Mucosa of gallbladder (tissue), 1 donor: ENCODE measurements at regions not wholly inside any gene's neighbourhood (a gene's known extent, or its start where the extent isn't known, plus 50 kb on each side); places are given as distances from the start of the nearest gene placed in this dataset.

ENCODE experiments used
- DNase-seq: peaks from one replicate; pipeline ENCODE4 v3.0.0-alpha.2; 2020; ENCODE audit warnings: low spot score
- donor health status: DM: no; HTN: no; CAD: no.

DNA sequence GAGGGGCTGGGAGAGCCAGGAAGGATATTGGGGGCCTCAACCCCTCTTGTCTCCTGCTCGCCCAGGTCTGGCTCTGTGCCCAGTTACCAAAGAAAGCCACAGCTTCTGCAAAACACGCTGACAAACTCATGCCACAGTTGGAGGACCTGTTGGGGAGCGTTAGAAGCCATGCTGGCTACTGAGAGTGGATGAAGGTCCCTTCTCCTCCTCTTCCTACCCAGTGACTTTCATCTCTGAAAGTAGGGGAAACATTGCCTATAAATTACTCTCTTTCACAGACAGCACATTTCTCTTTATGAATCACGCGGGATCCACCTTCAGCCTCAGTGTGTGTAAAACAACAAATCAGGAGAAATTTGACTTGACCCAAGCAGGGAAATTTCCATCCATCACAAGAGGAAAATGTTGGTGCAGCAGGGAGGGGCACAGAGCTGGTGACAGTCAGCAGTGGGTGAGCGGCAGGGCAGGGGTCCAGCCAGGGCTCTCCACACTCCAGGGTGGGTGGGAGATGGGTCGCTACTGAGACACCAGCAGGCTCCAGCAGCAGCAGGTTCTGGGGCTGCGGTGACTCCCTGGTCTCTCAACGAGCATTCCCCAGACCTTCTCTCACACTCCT lies 181.9 kb downstream of the FGF18 start:
- DNase-seq, result no peak

DNA sequence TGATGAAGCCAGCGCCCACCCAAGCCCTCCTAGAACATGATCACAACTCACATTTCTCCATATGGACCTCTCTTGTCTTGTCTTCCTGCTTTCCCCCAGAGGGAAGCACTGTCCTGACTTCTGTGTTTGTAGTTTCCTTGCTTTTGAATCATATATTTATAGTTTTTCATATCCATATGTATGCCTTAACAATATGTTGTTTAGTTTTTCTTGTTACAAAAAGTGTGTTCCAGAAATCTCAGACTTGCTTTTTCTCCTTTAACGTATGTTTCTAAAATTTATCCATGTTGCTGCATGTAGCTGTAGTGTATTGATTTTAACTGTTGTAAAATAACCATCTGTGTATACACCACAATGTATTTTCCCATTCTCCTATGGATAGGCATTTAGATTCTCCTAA lies 182.0 kb upstream of the SMIM23 start:
- DNase-seq, result no peak

DNA sequence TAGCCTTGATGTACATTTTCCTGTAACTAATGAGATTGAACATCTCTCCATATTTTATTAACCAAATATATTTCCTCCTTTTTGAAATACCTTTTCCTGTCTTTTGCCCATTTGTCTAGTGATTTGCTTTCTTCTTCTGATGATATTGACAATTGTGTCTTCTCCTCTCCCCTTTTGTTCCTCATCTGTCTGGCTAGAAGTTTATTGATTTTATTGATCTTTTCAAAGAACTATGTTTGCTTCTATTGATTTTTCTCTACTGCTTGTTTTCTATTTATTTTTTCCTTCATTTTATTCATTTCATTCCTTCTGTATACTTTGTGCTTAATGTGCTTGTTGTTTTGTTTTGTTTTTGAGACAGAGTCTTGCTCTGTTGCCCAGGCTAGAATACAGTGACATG lies 181.4 kb upstream of the SMIM23 start:
- DNase-seq, result no peak

DNA sequence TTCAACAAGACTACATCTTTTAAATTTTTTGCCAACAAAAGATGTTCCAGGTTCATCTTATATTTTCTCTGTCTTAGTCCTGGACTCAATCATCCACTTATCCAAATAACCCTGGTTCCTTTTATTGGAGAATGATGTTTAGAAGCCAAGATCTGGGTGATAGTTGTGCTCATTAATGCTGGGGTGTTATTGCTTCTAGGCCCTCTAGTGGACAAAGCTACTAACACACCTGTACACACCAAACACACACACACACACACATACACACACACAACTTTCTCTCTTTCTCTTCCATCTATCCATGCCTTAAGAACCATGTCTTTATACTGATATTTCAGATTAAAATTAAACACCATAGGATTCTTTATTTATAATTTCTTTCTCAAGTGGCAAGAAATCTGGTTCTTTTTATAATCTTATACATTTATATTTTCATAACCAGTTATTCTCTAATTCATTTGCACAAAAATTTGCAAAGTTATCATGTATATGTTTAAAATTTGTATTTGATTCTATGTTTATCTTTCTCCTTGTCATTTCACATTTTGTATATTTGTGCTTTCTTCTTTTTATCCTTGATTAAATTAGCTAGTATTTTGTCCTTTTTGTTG lies 179.1 kb upstream of the SMIM23 start:
- DNase-seq, result no peak

DNA sequence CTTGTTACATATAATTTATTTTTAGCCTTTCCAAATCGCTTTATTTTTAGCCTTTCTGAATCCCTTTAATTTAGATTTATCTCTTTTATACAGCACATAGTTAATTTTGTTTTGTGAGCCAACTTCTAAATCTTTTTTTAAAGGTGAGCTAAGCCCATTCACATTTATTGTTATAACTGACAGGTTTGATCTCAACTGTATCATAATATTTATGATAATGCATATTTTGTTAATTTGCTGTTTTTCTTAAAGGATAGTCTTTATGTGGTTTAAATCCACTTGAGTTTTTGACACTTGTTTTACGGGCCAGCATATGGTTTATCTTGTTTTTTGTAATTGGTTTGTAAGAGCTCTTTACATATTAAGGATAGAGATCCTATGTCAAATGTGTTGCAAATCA lies 177.8 kb upstream of the SMIM23 start:
- DNase-seq, result no peak

DNA sequence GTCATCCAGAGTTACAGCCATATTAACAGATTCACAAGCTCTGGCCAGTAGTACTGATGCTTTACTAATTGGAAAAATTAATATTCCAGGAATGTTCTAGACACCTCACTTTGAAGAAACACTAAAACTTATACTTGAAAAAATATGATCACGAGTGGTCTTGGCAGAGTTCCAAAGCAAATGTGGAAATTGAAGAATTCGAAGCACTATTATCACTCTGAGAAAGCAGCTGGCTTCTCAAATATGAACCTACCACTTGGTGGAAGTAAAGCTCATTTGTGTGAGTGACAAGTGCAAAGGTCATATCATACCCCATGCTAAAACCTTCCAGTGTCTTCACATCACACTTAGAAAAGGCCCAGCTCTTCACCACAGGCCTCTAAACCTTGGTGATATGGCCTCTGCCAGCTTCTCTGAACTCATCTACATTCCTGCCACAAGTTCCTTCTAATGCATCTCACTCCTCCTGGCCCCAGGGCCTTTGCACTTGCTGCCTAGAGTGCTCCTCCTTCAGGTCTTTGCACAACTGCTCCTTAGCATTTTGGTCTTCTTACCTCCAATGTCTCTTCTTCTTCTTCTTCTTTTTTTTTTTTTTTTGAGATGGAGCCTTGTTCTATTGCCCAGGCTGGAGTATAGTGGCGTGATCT lies 175.7 kb upstream of the SMIM23 start:
- DNase-seq, result no peak

DNA sequence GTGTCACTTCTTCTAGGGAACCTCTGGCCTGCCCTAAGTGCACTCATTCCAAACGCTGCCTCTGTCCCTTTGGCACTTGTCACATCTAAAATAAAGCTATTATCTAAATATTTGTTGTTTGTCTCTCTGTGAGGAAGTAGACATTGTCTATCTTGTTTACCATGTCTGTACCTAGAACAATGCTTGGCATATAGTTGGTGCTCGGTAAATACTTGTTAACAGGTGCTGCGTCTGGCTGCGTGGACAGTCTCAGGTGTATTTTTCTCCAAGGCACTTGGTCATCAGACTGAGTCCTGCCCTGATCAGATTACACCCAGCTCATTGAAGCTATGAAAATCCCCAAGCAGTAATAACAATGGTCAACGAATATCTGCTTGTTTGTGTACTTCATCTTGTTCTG lies 174.9 kb upstream of the SMIM23 start:
- DNase-seq, result no peak

DNA sequence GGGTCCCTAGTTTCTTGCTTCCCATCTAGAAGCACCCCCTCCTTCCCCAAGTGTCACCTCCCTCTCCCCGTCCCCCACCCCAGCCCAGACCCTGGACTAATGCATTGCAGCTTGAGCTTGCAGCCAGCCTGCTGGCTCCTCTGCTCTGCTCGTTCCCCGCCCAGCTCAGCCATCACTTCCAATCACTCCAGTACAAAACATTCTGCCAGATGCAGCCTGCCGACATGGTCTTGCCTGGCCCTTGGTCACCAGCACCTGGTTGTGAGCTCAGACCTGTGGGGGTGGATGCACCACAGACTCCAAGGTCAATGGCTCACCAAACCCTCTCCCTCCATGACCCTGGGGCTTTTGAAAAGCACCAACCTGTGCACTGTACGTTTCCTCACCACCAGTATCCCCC lies 172.9 kb upstream of the SMIM23 start:
- DNase-seq, result no peak

DNA sequence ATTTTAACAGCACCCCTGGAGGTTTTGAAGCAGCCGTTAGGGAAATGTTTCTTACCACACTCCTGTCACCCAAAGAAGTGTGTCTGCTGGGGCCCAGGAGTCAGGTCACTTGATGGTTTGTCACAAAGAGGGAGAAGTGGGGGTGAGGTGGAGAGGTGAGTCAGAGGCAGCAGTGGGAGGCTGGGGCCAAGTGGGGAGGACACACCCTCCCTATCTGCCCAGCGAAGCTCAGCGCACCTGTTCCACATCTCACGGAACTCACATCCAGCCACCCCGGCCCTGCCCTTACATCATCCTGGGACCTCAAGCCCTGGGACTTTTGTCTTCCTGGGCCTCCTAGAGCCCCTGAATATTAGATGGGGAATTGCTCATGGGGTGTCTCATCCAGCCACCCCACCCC lies 171.1 kb upstream of the SMIM23 start:
- no peak for DNase-seq

DNA sequence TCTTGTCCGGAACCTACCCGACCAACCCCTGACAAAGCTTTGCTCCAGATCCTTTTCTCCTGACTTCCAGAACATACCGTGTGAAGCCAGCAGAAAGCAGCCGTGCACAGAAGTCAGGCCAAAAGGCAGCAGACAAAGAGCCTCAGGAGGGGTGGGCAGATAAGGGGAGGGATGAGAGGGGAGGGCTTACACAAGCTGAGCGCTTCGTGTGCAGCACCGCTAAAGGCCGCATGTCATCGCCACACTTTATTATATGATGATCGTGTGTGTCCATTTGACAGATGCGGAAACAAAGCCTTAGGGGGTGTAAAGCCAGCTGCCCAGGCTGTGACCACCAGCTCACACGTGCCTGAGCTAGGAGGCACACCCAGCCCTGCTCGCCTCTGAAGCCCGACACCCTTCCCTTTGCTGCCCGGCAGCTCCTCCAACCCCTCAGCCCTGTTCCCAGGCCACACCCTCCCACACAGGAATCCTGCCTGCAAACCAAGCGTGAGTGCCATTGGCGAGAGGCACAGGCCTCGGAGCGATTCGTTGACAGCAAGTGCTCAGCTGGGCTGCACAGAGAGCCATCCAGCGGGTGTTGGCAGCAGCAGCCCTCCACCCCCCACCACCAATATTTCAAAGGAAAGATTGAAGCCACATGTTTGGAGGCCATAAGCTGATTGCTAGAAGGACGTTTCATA lies 170.5 kb upstream of the SMIM23 start:
- no peak for DNase-seq

DNA sequence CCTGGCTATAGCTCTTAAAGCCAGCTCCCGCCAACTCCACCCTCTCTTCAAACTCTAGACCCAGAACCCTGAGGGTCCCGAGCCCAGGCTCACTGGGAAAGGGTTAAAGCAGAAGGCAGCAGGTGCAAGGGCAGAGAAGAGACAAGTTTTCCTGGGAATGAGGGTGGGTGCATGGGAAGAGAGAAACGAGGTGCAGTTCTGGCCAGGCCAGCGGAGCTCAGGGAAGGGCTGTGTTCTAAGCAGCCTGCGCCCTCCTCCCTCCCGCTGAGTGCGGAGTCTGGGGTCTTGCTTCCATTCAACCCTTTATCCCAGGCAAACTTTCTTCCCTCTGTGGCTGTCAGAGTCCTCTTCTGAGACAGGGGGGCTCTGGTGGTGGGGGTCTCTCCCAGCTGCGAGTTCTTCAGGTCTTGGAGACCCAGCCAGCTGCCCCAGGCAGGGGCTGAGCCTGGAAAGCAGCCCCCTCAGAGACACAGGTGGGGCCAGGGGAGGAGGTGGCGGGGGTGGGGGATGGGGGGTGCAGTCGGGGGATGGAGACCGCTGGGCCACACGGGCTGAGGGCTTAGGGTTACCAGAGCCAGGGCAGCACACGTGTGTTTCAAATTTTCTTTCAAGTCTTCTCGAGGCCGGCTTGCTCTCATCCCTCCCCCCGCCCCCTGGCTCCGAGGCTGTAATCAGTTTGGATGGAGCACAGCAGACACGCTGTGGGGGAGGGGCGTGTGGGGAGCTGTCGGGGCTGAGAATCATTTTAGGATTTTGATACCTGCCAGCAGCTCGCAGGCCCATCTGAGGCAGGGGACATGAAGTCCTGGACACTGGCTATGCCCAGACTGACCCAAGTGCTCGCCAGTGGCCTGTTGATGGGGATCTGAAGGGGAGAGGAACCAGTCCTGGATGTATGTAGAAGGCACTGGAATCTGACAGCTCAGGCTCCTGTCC lies 169.6 kb upstream of the SMIM23 start:
- no peak for DNase-seq

DNA sequence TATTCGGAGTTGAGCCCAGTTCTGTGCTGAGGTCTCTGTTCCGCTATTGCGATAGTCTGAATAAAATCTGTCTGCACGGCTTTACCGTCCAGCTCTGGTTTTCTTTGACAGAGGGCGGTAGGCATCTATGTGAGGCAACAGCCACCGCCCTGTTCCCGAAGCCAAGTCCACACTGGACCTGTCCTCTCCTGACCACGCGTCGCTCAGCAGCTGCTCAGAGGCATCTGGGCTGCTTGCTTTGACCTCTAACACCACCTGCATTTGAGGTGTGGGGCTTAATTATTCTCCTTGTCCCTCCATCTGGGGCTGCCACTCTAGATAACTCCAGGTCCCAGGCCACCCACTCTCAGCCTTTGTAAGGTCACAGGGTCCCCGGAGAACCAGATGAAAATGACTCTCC lies 168.4 kb upstream of the SMIM23 start:
- no peak for DNase-seq

DNA sequence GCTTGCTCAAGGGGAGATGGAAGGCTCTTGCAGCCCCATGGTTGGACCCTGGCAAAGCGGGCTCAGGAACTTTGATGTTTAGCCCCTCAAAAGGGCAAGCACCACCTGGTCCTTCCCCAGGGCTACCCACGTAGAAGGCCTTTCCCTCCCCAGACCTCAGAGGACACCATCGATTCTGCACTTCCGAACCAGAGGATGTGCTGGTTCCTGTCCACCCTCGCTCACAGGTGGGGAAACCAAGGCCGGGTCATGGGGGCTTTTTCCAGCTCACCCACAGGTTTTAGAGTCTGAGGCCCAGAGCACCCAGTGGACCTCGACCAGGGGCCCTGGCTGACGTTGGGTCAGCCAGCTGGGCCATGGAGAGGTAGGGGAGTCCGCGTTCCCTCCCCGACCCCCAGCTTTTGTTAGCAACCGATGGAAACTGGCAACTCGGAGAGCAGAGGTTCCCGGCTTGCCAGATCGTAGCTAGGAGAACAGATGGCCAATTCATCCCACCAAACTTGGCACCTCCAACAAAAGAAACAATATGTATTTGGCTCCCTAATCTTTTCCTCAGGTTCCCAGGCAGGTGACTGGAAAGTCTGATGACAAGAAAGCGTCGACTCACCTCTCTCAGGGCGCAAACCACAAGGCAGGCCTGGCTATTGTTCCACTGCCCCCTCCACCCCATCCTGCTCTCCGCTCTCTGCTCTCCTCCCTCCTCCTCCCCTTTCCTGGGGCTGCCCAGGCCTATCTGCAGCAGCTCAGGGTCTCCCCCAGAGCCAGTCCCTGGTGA lies 167.6 kb upstream of the SMIM23 start:
- no peak for DNase-seq

DNA sequence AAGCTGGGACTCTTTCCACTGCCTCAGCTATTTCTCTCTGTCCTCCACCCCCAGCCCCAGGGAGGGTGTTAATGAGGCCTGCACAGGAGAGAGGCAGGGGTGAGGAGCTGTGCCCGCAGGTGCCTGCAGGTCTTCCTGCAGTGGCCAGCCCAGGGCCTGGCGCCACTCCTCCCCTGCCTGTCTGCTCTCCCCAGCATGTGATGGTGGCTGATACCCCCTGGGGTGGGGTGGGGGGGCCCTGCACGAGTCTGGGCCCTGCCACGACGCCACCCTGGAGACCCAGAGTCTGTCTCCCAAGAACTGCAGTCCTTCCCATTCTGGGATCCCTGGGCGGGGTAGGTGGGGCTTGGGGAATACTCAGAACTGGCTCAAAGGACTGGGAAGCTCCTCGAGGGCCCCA lies 166.4 kb upstream of the SMIM23 start:
- DNase-seq, result no peak

DNA sequence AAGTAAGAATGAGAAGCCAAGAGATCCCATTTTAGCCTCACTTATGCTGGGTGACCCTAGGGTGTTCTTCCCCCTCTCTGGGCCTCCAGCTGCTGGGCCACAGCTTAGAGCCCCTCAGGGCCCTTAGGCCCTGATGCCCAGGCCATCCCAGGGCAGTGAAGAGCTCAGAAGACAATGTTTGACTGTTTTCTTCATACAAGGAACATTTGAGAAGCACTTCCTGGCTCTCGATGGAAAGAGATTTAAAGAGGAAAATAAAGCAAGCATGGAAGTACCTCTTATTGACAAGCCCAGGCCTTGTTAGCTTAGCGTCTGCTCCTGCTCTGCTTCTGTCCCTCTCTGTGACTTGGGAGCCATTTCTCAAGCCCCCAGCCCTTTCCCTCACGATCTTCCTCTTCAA lies 165.9 kb upstream of the SMIM23 start:
- no peak for DNase-seq

DNA sequence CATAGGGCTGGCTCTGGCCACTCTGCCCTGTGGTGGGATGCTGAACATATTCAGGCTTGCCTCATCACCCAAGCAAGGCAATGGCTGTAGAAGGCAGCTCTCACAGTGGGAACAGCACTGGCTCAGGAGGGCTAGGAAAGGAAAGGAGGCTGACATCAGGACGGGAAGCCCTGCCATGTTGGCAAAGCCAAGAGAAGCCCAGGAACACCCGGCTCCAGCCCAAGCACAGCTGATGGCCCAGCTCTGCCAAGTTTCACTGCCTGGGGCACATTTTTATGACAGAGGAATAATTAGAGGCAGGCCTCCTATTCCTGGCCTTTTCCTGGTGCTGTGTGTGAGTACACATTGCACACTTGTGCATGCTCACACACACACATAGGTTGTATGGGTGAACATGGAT lies 163.6 kb upstream of the SMIM23 start:
- DNase-seq, result no peak

DNA sequence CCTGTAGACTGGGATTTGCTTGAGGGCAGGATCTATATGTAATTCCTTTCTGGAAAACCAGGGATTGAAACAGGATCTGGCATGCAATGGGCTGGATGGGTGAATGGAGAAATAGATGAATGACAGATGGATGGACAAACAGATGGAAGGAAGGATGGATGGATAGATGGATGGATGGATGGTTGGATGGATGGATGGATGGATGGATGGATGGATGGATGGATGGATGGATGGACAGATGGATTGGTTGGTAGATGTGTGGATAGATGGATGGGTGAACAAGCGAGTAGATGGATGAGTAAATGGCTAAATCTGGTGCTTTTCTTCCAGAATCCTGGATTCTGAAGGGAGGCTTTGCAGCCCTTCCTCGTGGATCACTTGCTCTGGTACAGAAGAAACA lies 162.5 kb upstream of the SMIM23 start:
- no peak for DNase-seq

DNA sequence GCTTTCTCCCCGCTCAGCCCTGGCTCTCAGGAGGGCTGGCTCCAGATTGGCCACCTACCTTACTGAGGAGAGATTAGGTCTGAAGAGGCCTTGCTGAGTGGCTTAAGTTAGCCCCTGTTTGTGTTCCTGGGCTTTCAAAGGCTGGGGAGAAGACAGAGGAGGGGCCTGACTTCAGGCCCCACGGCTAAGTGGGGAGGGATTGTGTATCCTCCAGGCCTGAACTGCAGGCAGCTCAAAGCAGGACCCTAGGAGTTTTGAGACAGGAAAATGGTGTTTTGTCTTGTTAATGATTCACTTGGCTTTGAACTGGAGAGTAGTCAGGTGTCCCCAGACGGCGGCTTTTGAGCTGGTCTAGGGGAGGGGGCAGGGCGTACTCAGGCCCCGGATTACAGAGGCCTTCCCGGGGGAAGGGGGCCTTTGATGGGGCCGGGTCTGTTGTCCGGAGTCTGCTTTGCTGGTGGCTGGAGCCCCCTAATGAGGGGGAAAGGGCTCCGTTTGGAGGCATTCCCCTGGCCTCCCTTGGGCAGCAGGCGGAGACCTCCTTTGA lies 162.0 kb upstream of the SMIM23 start:
- DNase-seq, result no peak

DNA sequence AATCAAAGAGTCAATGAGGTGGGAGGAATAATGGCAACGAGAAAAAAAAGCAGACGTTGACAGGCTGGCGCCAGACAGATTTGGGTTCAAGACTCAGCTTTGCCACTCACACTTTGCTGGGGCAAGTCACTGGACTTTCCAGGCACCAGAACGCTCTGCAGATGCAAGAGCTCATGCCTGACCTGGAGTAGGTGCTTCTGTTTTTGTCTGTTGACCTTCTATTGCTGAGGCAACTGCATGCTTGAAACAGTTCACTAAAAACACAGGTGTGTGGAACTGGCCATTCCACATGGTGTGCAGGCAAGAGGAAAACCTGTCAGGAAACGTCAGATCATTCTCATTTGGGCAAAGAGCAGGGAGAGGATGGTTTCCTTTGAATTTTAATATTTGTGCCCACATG lies 161.2 kb upstream of the SMIM23 start:
- no peak for DNase-seq

DNA sequence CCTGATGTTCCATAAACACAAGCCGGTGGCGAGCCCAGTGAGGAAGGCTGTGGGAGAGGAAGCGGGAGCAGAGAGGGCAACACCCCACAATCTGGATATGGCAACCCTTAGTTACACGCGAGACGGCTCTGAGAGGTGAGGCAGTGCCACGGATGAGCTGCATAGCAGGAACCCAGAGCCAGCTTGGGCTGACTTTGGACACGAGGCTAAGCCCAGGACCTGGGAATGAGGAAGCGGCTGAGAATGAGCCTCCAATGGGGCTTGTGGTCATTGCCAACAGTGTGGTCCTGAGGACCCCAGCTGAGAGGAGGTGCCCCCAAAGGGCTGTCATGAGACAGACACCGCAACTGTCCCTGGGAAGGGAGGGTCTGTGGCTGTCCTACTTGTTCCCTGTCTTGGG lies 160.0 kb upstream of the SMIM23 start:
- DNase-seq, result no peak
